Kidney epithelial cell (primary cell): ENCODE measurements at regions not wholly inside any gene's neighbourhood (a gene's known extent, or its start where the extent isn't known, plus 50 kb on each side); places are given as distances from the start of the nearest gene placed in this dataset.

Source experiments
- DNase-seq: peaks from one replicate; pipeline ENCODE4 v3.0.0-alpha.2; 2010; ENCODE audit warnings: low read depth
- H3K27me3 ChIP-seq: 2 replicates; pipeline ENCODE4 v1.6.0; 2011; ENCODE audit warnings: low read length; ENCODE audit not compliant: control insufficient read depth, insufficient read depth
- H3K36me3 ChIP-seq: 2 replicates; pipeline ENCODE4 v1.5.1; 2011; ENCODE audit warnings: low read length; ENCODE audit not compliant: control insufficient read depth, insufficient read depth
- H3K4me3 ChIP-seq: 2 replicates; pipeline ENCODE4 v1.5.1; 2011; ENCODE audit warnings: low read depth, mild to moderate bottlenecking, control low read depth, low read length
- TF ChIP-seq, protein P1 (sequence below): IDR thresholded peaks from 2 replicates; pipeline ENCODE4 v1.5.1; 2011; ENCODE audit warnings: mild to moderate bottlenecking, moderate library complexity, low read length, control low read depth, inconsistent platforms; ENCODE audit not compliant: insufficient read depth, poor library complexity, severe bottlenecking

DNA sequence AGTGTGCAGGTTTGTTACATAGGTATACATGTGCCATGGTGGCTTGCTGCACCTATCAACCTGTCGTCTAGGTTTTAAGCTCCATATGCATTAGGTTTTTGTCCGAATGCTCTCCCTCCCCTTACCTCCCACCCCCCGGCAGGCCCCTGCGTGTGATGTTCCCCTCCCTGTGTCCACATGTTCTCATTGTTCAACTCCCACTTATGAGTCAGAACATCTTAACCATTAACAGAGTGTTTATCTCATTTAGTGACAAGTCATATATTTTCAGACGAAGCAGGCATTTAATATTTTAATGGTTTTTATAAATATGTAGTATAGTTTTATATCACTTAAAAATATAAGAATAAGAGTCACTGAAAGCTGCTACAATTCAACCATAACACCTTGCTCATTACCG, 780.5 kb upstream of the ARGLU1 start:
- no peaks in the 10 kb centered on the region for H3K27me3 ChIP-seq

DNA sequence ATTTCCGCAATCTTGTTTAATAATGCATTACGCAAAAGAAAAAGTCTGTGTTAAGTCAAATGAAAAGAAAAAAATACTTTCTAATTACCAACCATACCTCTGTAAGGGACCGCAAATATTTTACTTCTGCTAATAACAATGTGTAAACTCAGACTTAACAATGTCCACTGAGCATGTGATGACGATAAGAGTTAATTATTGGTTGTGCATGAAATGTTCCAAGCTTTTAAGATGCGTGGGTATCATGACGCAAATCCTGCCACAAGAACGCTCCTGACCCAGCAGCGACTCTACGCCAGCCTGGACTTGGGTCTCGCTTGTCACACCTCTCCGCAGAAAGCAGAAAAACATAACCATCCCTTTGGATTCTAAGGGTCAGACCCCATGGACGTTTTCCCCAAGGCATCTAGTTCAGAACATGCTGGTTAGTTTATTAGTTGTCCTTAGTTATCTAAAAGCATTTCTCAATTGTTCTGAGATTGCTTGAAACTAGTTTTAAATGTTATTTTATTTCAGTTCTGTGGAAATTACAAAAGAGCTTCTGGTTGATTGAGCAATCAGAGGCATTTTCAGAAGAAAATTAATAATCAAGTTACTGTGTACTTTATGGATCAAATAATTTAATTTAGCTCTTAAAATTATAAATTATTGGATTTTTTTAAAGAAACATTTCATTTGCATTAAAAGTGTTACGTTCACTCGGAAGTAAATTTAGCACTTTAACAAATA, 779.9 kb upstream of the ARGLU1 start:
- TF ChIP-seq, protein P1, sequence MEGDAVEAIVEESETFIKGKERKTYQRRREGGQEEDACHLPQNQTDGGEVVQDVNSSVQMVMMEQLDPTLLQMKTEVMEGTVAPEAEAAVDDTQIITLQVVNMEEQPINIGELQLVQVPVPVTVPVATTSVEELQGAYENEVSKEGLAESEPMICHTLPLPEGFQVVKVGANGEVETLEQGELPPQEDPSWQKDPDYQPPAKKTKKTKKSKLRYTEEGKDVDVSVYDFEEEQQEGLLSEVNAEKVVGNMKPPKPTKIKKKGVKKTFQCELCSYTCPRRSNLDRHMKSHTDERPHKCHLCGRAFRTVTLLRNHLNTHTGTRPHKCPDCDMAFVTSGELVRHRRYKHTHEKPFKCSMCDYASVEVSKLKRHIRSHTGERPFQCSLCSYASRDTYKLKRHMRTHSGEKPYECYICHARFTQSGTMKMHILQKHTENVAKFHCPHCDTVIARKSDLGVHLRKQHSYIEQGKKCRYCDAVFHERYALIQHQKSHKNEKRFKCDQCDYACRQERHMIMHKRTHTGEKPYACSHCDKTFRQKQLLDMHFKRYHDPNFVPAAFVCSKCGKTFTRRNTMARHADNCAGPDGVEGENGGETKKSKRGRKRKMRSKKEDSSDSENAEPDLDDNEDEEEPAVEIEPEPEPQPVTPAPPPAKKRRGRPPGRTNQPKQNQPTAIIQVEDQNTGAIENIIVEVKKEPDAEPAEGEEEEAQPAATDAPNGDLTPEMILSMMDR: no peak
- Histone ChIP-seq H3K4me3 (no peak overlapping the region), H3K27me3 (no peaks in the 10 kb centered on the region), H3K36me3 (no peaks in the 10 kb centered on the region)
- DNase-seq: no peak

More for the DNA sequence above, 780.5 kb upstream of the ARGLU1 start:
- TF ChIP-seq, protein P1: no peak
- H3K36me3 ChIP-seq: no peaks in the 10 kb centered on the region
- no peak overlapping the region for H3K4me3 ChIP-seq
- no peak for DNase-seq

DNA sequence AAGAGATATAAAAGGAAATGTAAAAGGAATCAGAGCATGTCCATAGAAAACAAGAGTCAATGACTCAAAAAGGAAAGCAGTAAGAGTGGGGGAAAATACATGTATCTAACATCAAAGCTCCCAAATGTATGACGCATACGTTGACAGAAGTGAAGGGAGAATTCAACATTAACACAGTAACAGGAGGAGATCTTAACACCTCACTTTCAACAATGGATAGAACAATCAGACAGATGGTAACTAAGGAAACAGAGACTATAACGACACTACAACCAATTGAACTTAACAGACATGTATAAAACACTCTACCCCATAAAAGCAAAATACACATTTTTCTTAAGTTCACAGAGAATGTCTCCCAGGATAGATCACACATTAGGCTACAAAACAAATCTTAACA, 774.8 kb upstream of the ARGLU1 start:
- TF ChIP-seq, protein P1: no peak
- Histone ChIP-seq H3K27me3 (no peaks in the 10 kb centered on the region), H3K4me3 (no peak overlapping the region), H3K36me3 (no peaks in the 10 kb centered on the region)
- no peak for DNase-seq

DNA sequence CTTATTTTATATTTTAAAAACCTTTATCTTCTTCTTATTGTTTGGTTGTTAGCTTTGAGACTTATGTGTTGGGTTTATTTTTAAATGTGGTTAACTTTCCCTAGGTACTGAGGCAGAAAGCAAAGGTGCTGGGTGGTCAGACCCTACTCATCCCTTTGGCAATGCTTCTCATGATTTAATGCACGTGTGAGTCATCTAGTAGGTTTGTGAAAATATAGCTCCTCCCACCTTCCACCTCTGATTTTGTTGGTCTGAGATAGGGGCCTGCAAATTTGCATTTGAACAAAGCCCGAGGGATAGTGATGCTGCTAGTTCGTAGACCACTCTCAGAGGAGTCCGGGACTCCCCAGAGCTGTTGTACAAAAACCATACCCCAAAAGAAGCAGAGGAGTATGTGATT, 771.3 kb upstream of the ARGLU1 start:
- TF ChIP-seq, protein P1: no peak
- no peak for DNase-seq
- Histone ChIP-seq H3K36me3 (no peaks in the 10 kb centered on the region), H3K27me3 (no peaks in the 10 kb centered on the region), H3K4me3 (no peak overlapping the region)

DNA sequence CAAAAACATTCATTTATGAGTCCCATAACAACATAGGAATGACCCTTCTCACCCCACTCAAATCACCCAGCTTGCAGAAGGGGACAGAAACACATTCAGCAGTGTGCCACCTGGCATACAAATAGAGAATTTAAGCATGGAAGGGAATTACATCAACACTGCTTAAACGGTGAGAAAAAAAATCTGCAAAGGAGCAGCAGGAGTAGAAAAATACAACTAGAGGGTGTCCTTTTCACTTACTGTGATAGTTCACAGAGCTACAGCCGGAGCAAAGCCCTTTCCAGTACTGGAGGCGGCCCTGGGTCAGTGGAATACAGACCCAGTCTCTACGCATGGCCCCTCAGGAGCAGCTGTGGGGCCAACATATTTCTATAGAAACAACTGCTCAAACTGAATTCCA, 764.3 kb upstream of the ARGLU1 start:
- Histone ChIP-seq H3K27me3 (no peaks in the 10 kb centered on the region), H3K36me3 (no peaks in the 10 kb centered on the region), H3K4me3 (no peak overlapping the region)
- DNase-seq: no peak
- TF ChIP-seq, protein P1: no peak

DNA sequence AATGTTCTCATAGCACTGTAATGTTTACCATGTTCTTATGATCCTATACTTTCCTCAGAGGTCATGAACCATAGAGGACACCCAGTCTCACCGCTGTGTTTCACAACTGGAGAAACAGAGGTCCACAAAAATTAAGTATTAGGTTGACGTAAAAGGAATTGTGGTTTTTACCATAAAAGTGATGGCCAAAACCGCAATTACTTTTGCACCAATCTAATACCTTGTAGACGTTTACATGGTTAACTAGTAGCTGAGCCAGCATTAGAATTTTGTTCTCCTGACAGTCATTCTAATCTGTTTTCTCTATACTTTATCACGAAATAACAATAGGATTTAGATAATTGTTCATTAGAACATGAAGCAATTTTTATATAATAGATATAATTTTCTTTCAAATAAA, 763.4 kb upstream of the ARGLU1 start:
- TF ChIP-seq, protein P1: no peak
- DNase-seq: no peak
- no peaks in the 10 kb centered on the region for H3K36me3 ChIP-seq
- no peaks in the 10 kb centered on the region for H3K27me3 ChIP-seq
- no peak overlapping the region for H3K4me3 ChIP-seq
